PC-3 (cell line): ENCODE measurements at regions not wholly inside any gene's neighbourhood (a gene's known extent, or its start where the extent isn't known, plus 50 kb on each side); places are given as distances from the start of the nearest gene placed in this dataset.

Experiments used
- CTCF ChIP-seq: fragments of 300-600 bp; sonication (generic); conservative IDR thresholded peaks from 2 replicates; pipeline ENCODE4 v1.5.1; 2017; ENCODE audit warnings: antibody characterized with exemption, low read depth, mild to moderate bottlenecking, low read length
- EZH2phosphoT487 ChIP-seq: fragments of 300-600 bp; sonication (generic); IDR thresholded peaks from 2 replicates; pipeline ENCODE4 v1.6.1; 2018; ENCODE audit warnings: mild to moderate bottlenecking, antibody characterized with exemption, low read length, borderline replicate concordance

GRCh38 chr14:58942516-58942915, 246.0 kb upstream of the DAAM1 start:
- no peak for TF ChIP-seq CTCF
- no peak for TF ChIP-seq EZH2phosphoT487
